Heart left ventricle (tissue), 13 donors: ENCODE measurements at regions not wholly inside any gene's neighbourhood (a gene's known extent, or its start where the extent isn't known, plus 50 kb on each side); places are given as distances from the start of the nearest gene placed in this dataset.

Experiments used
- CTCF ChIP-seq, 12 donors: fragments of 200-600 bp; sonication (generic) in 4 of 12; IDR thresholded peaks; one replicate each; pipeline versions ENCODE4 v1.5.0 to v1.8.0; 2018 to 2022; ENCODE audit warnings: antibody characterized with exemption in 12 of 12, mild to moderate bottlenecking in 5 of 12
- POLR2A ChIP-seq, 2 donors: fragments of 450-650 bp; IDR thresholded peaks; one replicate each; pipeline ENCODE4 v1.6.1; 2017; ENCODE audit warnings: antibody characterized with exemption in 2 of 2, mild to moderate bottlenecking in 2 of 2, moderate library complexity in 2 of 2
- donor health status: ischemic (EF 13 %, LVEDD 7.1; RV severe dilation, severe dysfunction).
- donor health status: DM: no; HTN: yes; CAD: no.
- donor health status: DM: no; HTN: no; CAD: no.
- donor health status: ischemic (EF 25% LVEDD 6.9; RV normal size, moderate dysfunction).
- donor health status: ischemic (EF 25% LVEDD 5.7; RV mildly dilated, moderate dysfunction).
- donor health status: ischemic (EF 35%, LVEDD 5.7; RV mildly dilated, moderate dysfunction).
- donor health status: nonischemic (EF 11% LVEDD 7.7; RV severe dilation, severe dysfunction).
- donor health status: DM: yes; HTN: yes; CAD: no.
- donor health status: PGD.
- donor health status: ischemic (EF 29% LVEDD 5.4; RV normal size, mild dysfunction).
- donor health status: nonischemic (EF 23%, LVEDD 6.1; RV moderate dilation, normal function).

- no peak for TF ChIP-seq POLR2A (IDR thresholded peaks at IDR 0.05)
- no peak for TF ChIP-seq CTCF (IDR thresholded peaks at IDR 0.05)
Measured at GRCh38 chr1:56322211-56322610, 257.2 kb downstream of the PLPP3 start.
